ENCODE measurements at regions not wholly inside any gene's neighbourhood (a gene's known extent, or its start where the extent isn't known, plus 50 kb on each side); places are given as distances from the start of the nearest gene placed in this dataset.

DNA sequence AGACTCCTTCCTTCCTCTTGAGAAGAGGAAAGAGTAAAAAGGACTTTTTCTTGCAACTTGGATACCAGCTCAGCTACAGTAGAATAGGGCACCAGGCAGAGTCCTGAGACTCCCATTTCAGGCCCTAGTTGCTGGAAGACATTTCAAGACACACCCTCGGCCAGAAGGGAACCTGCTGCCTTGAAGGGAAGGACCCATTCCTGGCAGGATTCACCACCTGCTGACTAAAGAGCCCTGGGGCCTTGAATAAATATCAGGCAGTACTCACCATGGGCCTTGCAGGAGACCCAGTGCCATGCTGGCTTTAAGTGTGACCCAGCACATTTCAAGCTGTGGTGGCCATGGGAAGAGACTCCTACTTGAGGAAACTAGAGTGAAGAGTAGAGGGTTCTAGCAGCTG lies 317.6 kb downstream of the DKK2 start:
- Histone ChIP-seq H4K91ac (ENCODE audit: insufficient read length, low read depth, low read length) (no peak overlapping the region), H2BK15ac (ENCODE audit: low read depth, low read length) (no peak overlapping the region), H3K27ac (ENCODE audit: insufficient read length, low read depth, low read length) (no peak overlapping the region), H3K18ac (ENCODE audit: insufficient read length, low read depth, low read length) (no peak overlapping the region), H2BK20ac (ENCODE audit: low read depth, low read length, poor library complexity, severe bottlenecking) (no peak overlapping the region), H4K5ac (ENCODE audit: insufficient read length, low read depth, low read length) (no peak overlapping the region), H2BK12ac (ENCODE audit: insufficient read length, low read depth, low read length) (no peak overlapping the region), H2BK120ac (ENCODE audit: low read depth, low read length, poor library complexity, severe bottlenecking) (no peak overlapping the region), H3K23ac (ENCODE audit: insufficient read length, low read depth, low read length) (no peak overlapping the region), H3K4me2 (ENCODE audit: insufficient read depth, insufficient read length, low read length) (no peak overlapping the region), H3K79me2 (ENCODE audit: insufficient read depth, low read length) (no peaks in the 10 kb centered on the region), H3K56ac (ENCODE audit: insufficient read length, low read depth, low read length) (no peak overlapping the region), H4K8ac (replicated peaks; ENCODE audit: insufficient read length, low read depth, low read length) (no peak overlapping the region), H3K9ac (ENCODE audit: extremely low read depth, insufficient read length, low read length) (no peak overlapping the region), H3K4me1 (ENCODE audit: insufficient read depth, low read length) (no peaks in the 10 kb centered on the region), H2BK5ac (ENCODE audit: insufficient read length, low read length) (no peak overlapping the region), H2AK5ac (ENCODE audit: insufficient read length, low read length) (no peak overlapping the region), H2AFZ (ENCODE audit: low read length) (no peak overlapping the region), H3T11ph (ENCODE audit: low read length) (no peak overlapping the region), H3K27me3 (ENCODE audit: insufficient read depth, low read length) (no peaks in the 10 kb centered on the region), H3K4ac (ENCODE audit: low read depth, low read length) (no peak overlapping the region), H3K14ac (ENCODE audit: insufficient read depth, low read length) (no peak overlapping the region), H3K9me3 (ENCODE audit: control insufficient read depth, low read depth, low read length) (no peaks in the 10 kb centered on the region), H4K20me1 (ENCODE audit: control insufficient read depth, insufficient read depth, insufficient read length) (no peaks in the 10 kb centered on the region), H3K23me2 (ENCODE audit: insufficient read length, low read depth, low read length, poor library complexity, severe bottlenecking) (no peaks in the 10 kb centered on the region), H3K79me1 (ENCODE audit: insufficient read depth, low read depth, low read length, poor library complexity, severe bottlenecking) (no peaks in the 10 kb centered on the region)
- no CpG with 5 or more reads among the region's 1 CpG for WGBS (ENCODE audit: extremely low coverage, insufficient read length, low lambda C conversion rate)
- Mint-ChIP-seq H3K27me3 (ENCODE audit: low read depth) (no peaks in the 10 kb centered on the region), H3K4me3 (no peak overlapping the region), H3K4me1 (no peaks in the 10 kb centered on the region), H3K9me3 (no peaks in the 10 kb centered on the region), H3K27ac (no peak overlapping the region), H3K36me3 (ENCODE audit: insufficient read depth in 1 of 3, low read depth in 3 of 3) (no peaks in the 10 kb centered on the region)
- DNase-seq = no peak
- no peak for TF ChIP-seq CTCF (conservative IDR thresholded peaks at IDR 0.05)

Measured in H9 (cell line).